Activated CD4-positive, alpha-beta T cell treated with anti-CD3 and anti-CD28 coated beads for 36 hours (primary cell): ENCODE measurements at regions not wholly inside any gene's neighbourhood (a gene's known extent, or its start where the extent isn't known, plus 50 kb on each side); places are given as distances from the start of the nearest gene placed in this dataset.
"Not testable (repeated sequence)": the region's sequence is repeated elsewhere in the genome, so short reads cannot be mapped to it uniquely, and the experiment has no call there.

ENCODE experiments used
- ATAC-seq: fragments of 200-7000 bp; cut with Tn5 transposase; one replicate; pipeline ENCODE4 v1.10.0; 2021; ENCODE audit warnings: mild to moderate bottlenecking, moderate library complexity
- CTCF ChIA-PET: fragments of 350-600 bp; sonication (Branson Sonifier 250); formaldehyde crosslinking; loops from one replicate; lab custom pipeline; 2021; ENCODE audit warnings: antibody characterized with exemption; lab: Charles Lee
- POLR2A ChIA-PET: fragments of 350-600 bp; sonication (Branson Sonifier 250); formaldehyde crosslinking; loops from one replicate; lab custom pipeline; 2021; ENCODE audit warnings: antibody characterized with exemption, inconsistent platforms; lab: Charles Lee
- DNase-seq: peaks from one replicate; pipeline ENCODE4 v3.0.0-alpha.2; 2020
- H3K27ac Mint-ChIP-seq: one replicate; pipeline ENCODE4 v1.8.0; 2021; ENCODE audit warnings: mixed read lengths
- H3K27me3 Mint-ChIP-seq: one replicate; pipeline ENCODE4 v1.8.0; 2021; ENCODE audit warnings: mixed read lengths
- H3K36me3 Mint-ChIP-seq: one replicate; pipeline ENCODE4 v1.8.0; 2021; ENCODE audit warnings: low read depth, mixed read lengths
- H3K4me1 Mint-ChIP-seq: one replicate; pipeline ENCODE4 v1.8.0; 2021; ENCODE audit warnings: mixed read lengths
- H3K4me3 Mint-ChIP-seq: one replicate; pipeline ENCODE4 v1.8.0; 2021; ENCODE audit warnings: mild to moderate bottlenecking, moderate library complexity, mixed read lengths
- H3K9me3 Mint-ChIP-seq: one replicate; pipeline ENCODE4 v1.8.0; 2021; ENCODE audit warnings: low read depth, mixed read lengths
- intact Hi-C, 2 experiments: fragments of 100-400 bp; cut with DNase I in 1 of 2; cut with micrococcal nuclease in 1 of 2; formaldehyde crosslinking; loops; one replicate each; pipeline versions ENCODE4 v1.14.2 to v1.15.1; 2022 to 2024; cut with DNase I, micrococcal nuclease

DNA sequence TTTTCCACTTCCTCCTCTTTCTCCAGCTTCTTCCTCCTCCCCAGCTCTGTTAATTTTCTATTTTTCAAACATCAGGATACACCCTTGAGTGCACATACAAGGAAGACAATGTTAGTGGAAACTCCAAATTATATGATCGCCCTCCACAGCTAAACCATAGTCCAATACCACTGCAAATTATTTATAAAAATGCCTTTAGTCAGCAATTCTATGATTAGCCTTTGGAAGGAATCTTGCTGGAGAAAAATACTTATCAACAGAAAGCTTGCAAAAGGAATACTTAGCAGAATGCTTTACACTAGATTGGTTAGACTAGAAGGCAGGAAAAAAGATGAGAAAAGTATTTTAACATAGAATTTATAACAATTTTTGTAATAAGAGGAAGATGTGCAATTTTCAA, 178.9 kb downstream of the FAM124B start:
- Mint-ChIP-seq H3K9me3 (no peaks in the 10 kb centered on the region), H3K27ac (no peak overlapping the region), H3K4me3 (no peak overlapping the region), H3K36me3 (no peaks in the 10 kb centered on the region), H3K27me3 (peaks cover 18% of the 10 kb centered on the region), H3K4me1 (peaks cover 3% of the 10 kb centered on the region)
- ChIA-PET POLR2A (no interaction called here), CTCF (interaction anchor here (1.0 kb wide), 1 partner anchor 253 kb away, joined by 5 read pairs; no protein-coding TSS in a partner anchor)
- intact Hi-C loops: no loop called here
- DNase-seq (no peak), ATAC-seq (no peak)

DNA sequence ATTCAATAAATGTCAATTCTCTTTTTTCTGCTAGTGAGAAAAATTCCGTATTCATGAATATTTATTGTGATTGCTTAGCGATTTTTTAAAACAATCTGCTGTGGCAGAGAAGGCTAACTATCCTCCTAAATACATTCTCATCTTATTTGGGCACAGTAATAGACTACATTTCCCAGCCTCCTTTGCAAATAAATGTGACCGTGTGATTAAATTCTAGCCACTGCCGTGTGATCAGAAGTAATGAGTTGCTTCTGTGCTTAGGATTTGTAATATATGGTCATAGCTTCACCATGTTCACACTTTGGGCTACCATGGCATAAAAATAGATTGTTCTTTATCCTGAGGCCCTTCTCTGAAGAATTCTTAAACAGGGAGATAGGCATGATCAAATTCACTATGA, 179.6 kb downstream of the FAM124B start:
- intact Hi-C loops: no loop called here
- H3K4me3 Mint-ChIP-seq: no peak overlapping the region

GRCh38 chr2:224221455-224221913, 180.4 kb downstream of the FAM124B start:
- Mint-ChIP-seq H3K36me3 (no peaks in the 10 kb centered on the region), H3K27ac (no peak overlapping the region), H3K27me3 (peaks cover 16% of the 10 kb centered on the region), H3K9me3 (no peaks in the 10 kb centered on the region), H3K4me3 (no peak overlapping the region), H3K4me1 (peaks cover 3% of the 10 kb centered on the region)
- intact Hi-C loops: no loop called here
- POLR2A ChIA-PET: no interaction called here
- ATAC-seq (no peak), DNase-seq (no peak)
- CTCF ChIA-PET: no interaction called here

More for the DNA sequence above, 179.6 kb downstream of the FAM124B start:
- ATAC-seq (no peak), DNase-seq (no peak)
- Mint-ChIP-seq H3K4me1 (peaks cover 3% of the 10 kb centered on the region), H3K27ac (no peak overlapping the region), H3K27me3 (peaks cover 18% of the 10 kb centered on the region), H3K9me3 (no peaks in the 10 kb centered on the region), H3K36me3 (no peaks in the 10 kb centered on the region)
- ChIA-PET CTCF (interaction anchor here (1.0 kb wide), 1 partner anchor 252 kb away, joined by 5 read pairs; no protein-coding TSS in a partner anchor), POLR2A (no interaction called here)

DNA sequence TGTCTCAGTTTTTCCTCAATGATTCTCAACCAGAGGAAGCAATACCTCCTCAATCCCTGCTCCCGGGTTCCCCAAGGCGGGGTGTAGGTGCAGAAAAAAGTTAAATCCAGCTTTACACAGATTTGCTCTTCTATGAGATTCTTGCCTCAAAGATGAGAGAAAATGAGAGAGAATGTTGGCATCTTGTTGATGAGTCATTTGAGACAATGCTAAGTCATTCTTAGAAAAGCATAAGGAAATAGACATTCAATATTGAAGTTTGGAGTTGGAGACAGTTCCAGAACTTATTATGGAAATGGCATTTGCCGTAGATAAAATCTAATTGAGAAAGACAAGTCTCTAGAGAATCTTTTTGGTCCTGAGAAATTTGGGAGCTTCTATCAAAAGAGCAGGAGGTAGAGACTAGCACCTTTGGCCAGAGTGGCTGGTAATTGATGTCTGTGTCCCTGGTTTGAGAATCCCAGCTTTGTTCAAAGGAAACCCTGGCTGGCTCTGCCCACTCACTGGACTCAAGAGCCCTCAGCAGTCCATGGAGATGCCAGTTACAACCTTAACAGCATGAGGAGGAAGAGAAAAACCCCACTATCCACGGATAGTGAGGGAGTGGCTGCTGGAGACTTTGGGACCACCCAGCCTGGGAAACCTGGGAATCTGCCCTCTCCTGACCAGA, 181.2 kb downstream of the FAM124B start:
- DNase-seq (no peak), ATAC-seq (no peak)
- H3K27me3 Mint-ChIP-seq: peaks cover 10% of the 10 kb centered on the region
- intact Hi-C loops: no loop called here
- H3K4me3 Mint-ChIP-seq: no peak overlapping the region
- POLR2A ChIA-PET: interaction anchor here (0.6 kb wide), 1 partner anchor 426 kb away, joined by 4 read pairs; no protein-coding TSS in a partner anchor
- H3K36me3 Mint-ChIP-seq: no peaks in the 10 kb centered on the region
- H3K4me1 Mint-ChIP-seq: peaks cover 3% of the 10 kb centered on the region
- CTCF ChIA-PET: no interaction called here
- no peak overlapping the region for H3K27ac Mint-ChIP-seq
- H3K9me3 Mint-ChIP-seq: no peaks in the 10 kb centered on the region

GRCh38 chr2:224219781-224220180, 180.7 kb upstream of the SERPINE2 start:
- Mint-ChIP-seq H3K4me3 (no peak overlapping the region), H3K27ac (no peak overlapping the region), H3K9me3 (no peaks in the 10 kb centered on the region), H3K36me3 (no peaks in the 10 kb centered on the region), H3K4me1 (peaks cover 3% of the 10 kb centered on the region), H3K27me3 (peaks cover 8% of the 10 kb centered on the region)
- intact Hi-C loops: no loop called here
- CTCF ChIA-PET: no interaction called here
- POLR2A ChIA-PET: no interaction called here
- ATAC-seq (no peak), DNase-seq (no peak)

DNA sequence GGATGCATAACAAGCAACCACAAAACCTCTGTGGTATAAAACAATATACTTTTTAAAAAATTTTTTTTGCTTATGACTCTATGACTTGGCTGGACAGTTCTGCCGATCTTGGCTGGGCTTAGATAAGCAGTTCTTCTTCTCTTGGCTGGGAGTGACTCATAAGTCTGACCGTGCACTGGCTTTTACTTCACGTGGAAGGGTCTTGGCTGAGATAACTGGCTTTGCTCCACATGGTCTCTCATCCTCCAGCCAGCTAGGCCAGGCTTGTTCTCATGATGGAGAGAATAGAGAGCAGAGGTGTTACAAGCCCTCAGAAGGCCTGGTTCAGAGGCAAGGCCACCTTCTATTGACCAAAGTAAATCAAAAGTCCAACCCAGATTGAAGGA, 178.9 kb upstream of the SERPINE2 start:
- H3K9me3 Mint-ChIP-seq: no peaks in the 10 kb centered on the region
- H3K27ac Mint-ChIP-seq: no peak overlapping the region
- H3K4me3 Mint-ChIP-seq: no peak overlapping the region
- no peak for ATAC-seq
- POLR2A ChIA-PET: no interaction called here
- CTCF ChIA-PET: no interaction called here
- no peaks in the 10 kb centered on the region for H3K36me3 Mint-ChIP-seq
- H3K4me1 Mint-ChIP-seq: peaks cover 3% of the 10 kb centered on the region
- H3K27me3 Mint-ChIP-seq: peaks cover 8% of the 10 kb centered on the region
- intact Hi-C loops: no loop called here
- DNase-seq: no peak

DNA sequence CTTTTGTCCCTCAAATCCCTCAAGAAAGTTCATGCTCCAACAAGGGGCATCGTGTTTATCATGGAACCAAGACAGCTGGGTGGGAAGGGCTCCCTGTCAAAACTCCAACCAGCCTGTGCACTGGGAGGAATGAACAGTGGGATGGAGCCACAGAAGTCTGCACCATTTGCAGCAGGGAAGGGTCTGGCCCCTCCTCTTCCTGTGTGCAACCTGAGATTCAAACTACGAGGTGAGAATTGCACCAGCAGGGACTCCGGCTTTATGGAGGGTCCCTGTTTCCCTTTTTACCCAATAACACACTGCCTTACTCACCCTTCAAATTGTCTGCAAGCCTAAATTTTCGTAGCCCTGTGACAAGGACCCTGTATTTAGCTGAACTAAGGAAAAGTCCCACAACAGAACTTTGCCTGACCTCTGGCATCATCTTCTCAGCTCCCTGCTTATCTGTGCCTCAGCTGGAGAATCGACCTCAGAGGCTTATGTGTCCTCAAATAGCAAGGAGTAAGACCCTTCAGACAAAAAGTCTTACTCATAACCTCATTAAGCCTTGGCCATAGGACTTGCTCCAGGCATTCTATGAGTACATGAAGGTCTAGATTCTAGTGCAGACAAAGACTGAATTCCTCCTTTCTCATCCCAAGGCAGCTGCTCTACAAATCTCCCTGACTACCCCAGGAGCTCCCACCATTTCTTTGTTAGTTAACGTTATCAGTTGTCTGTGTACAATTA, 178.3 kb upstream of the SERPINE2 start:
- Mint-ChIP-seq H3K27me3 (peaks cover 8% of the 10 kb centered on the region), H3K36me3 (no peaks in the 10 kb centered on the region), H3K4me3 (no peak overlapping the region), H3K4me1 (peaks cover 3% of the 10 kb centered on the region), H3K27ac (no peak overlapping the region), H3K9me3 (no peaks in the 10 kb centered on the region)
- DNase-seq: no peak
- no peak for ATAC-seq
- intact Hi-C loops: no loop called here
- CTCF ChIA-PET: no interaction called here
- POLR2A ChIA-PET: interaction anchor here (0.6 kb wide), 1 partner anchor 355 kb away, joined by 3 read pairs; no protein-coding TSS in a partner anchor

- H3K36me3 Mint-ChIP-seq, DNase-seq, intact Hi-C loops, H3K9me3 Mint-ChIP-seq, H3K27me3 Mint-ChIP-seq, H3K4me3 Mint-ChIP-seq, H3K27ac Mint-ChIP-seq, H3K4me1 Mint-ChIP-seq, POLR2A ChIA-PET, ATAC-seq: not testable (repeated sequence)
- CTCF ChIA-PET: interaction anchor here (0.6 kb wide), 1 partner anchor 66 kb away, joined by 3 read pairs; no protein-coding TSS in a partner anchor
These were observed 176.5 kb upstream of the SERPINE2 start for GRCh38 chr2:224215611-224216010.

DNA sequence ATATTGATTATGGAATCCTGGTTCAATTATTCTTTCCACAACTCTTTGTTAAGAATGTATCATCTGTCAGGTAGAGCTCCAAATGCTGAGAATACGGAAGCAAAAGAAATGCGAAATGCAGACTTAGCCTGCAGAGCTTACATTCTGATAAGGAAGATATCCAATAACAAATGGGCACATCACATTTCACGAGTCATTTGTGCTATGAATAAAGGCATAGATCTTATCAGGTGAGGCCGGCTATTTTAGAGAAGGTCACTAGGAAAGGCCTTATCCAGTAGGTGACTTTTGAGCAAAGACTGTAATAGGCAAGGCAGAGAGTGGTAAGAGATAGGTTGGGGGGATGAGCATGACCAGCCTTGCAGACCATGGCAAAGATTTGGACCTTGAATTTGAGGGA, 174.3 kb upstream of the SERPINE2 start:
- H3K4me1 Mint-ChIP-seq: no peaks in the 10 kb centered on the region
- no peak overlapping the region for H3K27ac Mint-ChIP-seq
- H3K36me3 Mint-ChIP-seq: no peaks in the 10 kb centered on the region
- CTCF ChIA-PET: interaction anchor here (1.3 kb wide), 1 partner anchor 32 kb away, joined by 4 read pairs; no protein-coding TSS in a partner anchor
- H3K27me3 Mint-ChIP-seq: no peaks in the 10 kb centered on the region
- H3K9me3 Mint-ChIP-seq: no peaks in the 10 kb centered on the region
- POLR2A ChIA-PET: no interaction called here
- DNase-seq (no peak), ATAC-seq (no peak)
- intact Hi-C loops: no loop called here
- H3K4me3 Mint-ChIP-seq: no peak overlapping the region

DNA sequence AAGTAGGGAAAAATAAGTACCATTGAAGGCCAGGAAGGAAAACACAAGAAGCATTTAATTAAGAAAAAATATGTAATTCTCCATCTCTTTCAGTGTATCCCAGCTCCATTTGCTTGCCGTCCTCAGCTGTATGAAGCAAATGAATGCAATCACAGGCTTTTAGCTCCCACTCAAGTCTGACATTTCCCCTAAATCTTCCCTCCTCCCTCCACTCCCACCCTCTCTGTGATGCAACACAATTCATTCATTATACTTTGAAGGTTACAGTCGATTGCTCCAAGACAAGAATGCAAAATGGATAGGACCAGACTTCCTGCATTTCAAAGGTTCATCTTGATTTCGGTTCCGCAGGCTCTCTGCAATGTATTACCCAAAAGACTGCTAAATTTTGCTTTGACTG, 172.7 kb upstream of the SERPINE2 start:
- Mint-ChIP-seq H3K27ac (no peak overlapping the region), H3K36me3 (no peaks in the 10 kb centered on the region), H3K4me3 (no peak overlapping the region), H3K9me3 (no peaks in the 10 kb centered on the region), H3K4me1 (no peaks in the 10 kb centered on the region), H3K27me3 (peaks cover 1% of the 10 kb centered on the region)
- ATAC-seq (no peak), DNase-seq (no peak)
- ChIA-PET CTCF (interaction anchor here (0.6 kb wide), 2 partner anchors 12 to 24 kb away, joined by 3 to 4 read pairs; no protein-coding TSS in a partner anchor), POLR2A (no interaction called here)
- intact Hi-C loops: no loop called here

DNA sequence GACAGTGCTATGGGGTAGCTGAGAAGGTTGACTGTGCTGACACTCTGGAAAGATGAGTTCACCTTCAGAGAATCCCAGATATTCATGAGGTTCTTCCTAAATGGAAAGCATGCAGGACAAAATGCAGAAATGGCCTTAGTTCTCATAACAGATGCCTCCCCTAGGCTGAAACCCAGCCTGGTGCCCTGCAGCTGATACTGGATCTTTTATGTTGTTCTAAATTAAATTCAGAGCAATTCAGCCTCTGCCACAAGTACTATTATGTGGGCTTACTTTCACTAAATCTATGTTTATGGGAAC, 172.0 kb upstream of the SERPINE2 start:
- ATAC-seq: no peak
- H3K4me3 Mint-ChIP-seq: no peak overlapping the region
- H3K27me3 Mint-ChIP-seq: peaks cover 5% of the 10 kb centered on the region

More for the DNA sequence above, 172.0 kb upstream of the SERPINE2 start:
- no peaks in the 10 kb centered on the region for H3K9me3 Mint-ChIP-seq
- no peak for DNase-seq
- POLR2A ChIA-PET: no interaction called here
- H3K4me1 Mint-ChIP-seq: no peaks in the 10 kb centered on the region
- no peak overlapping the region for H3K27ac Mint-ChIP-seq
- CTCF ChIA-PET: interaction anchor here (0.5 kb wide), 1 partner anchor 15 kb away, joined by 3 read pairs; no protein-coding TSS in a partner anchor
- intact Hi-C loops: no loop called here
- H3K36me3 Mint-ChIP-seq: no peaks in the 10 kb centered on the region
